ENCODE measurements at regions not wholly inside any gene's neighbourhood (a gene's known extent, or its start where the extent isn't known, plus 50 kb on each side); places are given as distances from the start of the nearest gene placed in this dataset.
A peak's percentile ranks its signal among the peaks of the same experiment; 100 is the strongest.

- Mint-ChIP-seq H3K4me1 (peaks cover 11% of the 10 kb centered on the region), H3K9me3 (peaks cover 10% of the 10 kb centered on the region), H3K36me3 (no peaks in the 10 kb centered on the region), H3K4me3 (no peak overlapping the region), H3K27me3 (ENCODE audit: insufficient read depth, low read depth) (no peaks in the 10 kb centered on the region), H3K27ac (no peak overlapping the region)
- DNase-seq (ENCODE audit: low spot score) = no peak
- Histone ChIP-seq H3K36me3 (no peaks in the 10 kb centered on the region), H3K79me2 (ENCODE audit: low read depth) (no peaks in the 10 kb centered on the region), H3K9ac (no peak overlapping the region), H3K4me3 (no peak overlapping the region), H3K27ac (no peak overlapping the region), H2AFZ (replicated peaks) (no peak overlapping the region), H3K9me3 (ENCODE audit: low read depth) (no peaks in the 10 kb centered on the region), H3K27me3 (no peaks in the 10 kb centered on the region), H3F3A (ENCODE audit: low read depth) (no peaks in the 10 kb centered on the region), H3K4me2 (no peak overlapping the region), H3K4me1 (peaks cover 9% of the 10 kb centered on the region), H4K20me1 (ENCODE audit: low read depth) (no peaks in the 10 kb centered on the region)
- TF ChIP-seq EZH2 (IDR thresholded peaks at IDR 0.05) (no peak), EZH2phosphoT487 (IDR thresholded peaks at IDR 0.05) (no peak), CTCF (IDR thresholded peaks at IDR 0.05) (no peak)
Measured at GRCh38 chr2:75408771-75409170, 152.0 kb downstream of the EVA1A start.

- no peaks in the 10 kb centered on the region for H3K27me3 Mint-ChIP-seq (ENCODE audit: insufficient read depth, low read depth)
- no peak overlapping the region for H3K4me3 Mint-ChIP-seq
- no peak overlapping the region for H2AFZ ChIP-seq (replicated peaks)
- H3K79me2 ChIP-seq (ENCODE audit: low read depth) = no peaks in the 10 kb centered on the region
- TF ChIP-seq CTCF (IDR thresholded peaks at IDR 0.05) = no peak
- no peak for TF ChIP-seq EZH2phosphoT487 (IDR thresholded peaks at IDR 0.05)
- TF ChIP-seq EZH2 (IDR thresholded peaks at IDR 0.05) = no peak
- no peak overlapping the region for H3K27ac Mint-ChIP-seq
- no peak overlapping the region for H3K27ac ChIP-seq
- no peaks in the 10 kb centered on the region for H3K27me3 ChIP-seq
- H3K4me2 ChIP-seq = no peak overlapping the region
- H3K36me3 ChIP-seq = no peaks in the 10 kb centered on the region
- DNase-seq (ENCODE audit: low spot score) = no peak
- peaks cover 10% of the 10 kb centered on the region for H3K9me3 Mint-ChIP-seq
- H3K4me1 ChIP-seq = peaks cover 9% of the 10 kb centered on the region
- no peaks in the 10 kb centered on the region for H3K9me3 ChIP-seq (ENCODE audit: low read depth)
- no peak overlapping the region for H3K9ac ChIP-seq
- no peaks in the 10 kb centered on the region for H4K20me1 ChIP-seq (ENCODE audit: low read depth)
- H3K4me3 ChIP-seq = no peak overlapping the region
- H3K4me1 Mint-ChIP-seq = peaks cover 11% of the 10 kb centered on the region
- H3F3A ChIP-seq (ENCODE audit: low read depth) = no peaks in the 10 kb centered on the region
- H3K36me3 Mint-ChIP-seq = no peaks in the 10 kb centered on the region
Measured at GRCh38 chr2:75407038-75407530, 153.7 kb downstream of the EVA1A start.

GRCh38 chr2:75406131-75406581, 154.6 kb downstream of the EVA1A start:
- no peak overlapping the region for H3K27ac ChIP-seq
- no peak for TF ChIP-seq CTCF (IDR thresholded peaks at IDR 0.05)
- no peak for TF ChIP-seq EZH2 (IDR thresholded peaks at IDR 0.05)
- H3K27ac Mint-ChIP-seq = peak overlapping the region; percentile 18

More at GRCh38 chr2:75406131-75406581, 154.6 kb downstream of the EVA1A start:
- Histone ChIP-seq H3K9me3 (ENCODE audit: low read depth) (no peaks in the 10 kb centered on the region), H2AFZ (replicated peaks) (peak overlapping the region; percentile 2), H3K4me1 (peaks cover 13% of the 10 kb centered on the region), H4K20me1 (ENCODE audit: low read depth) (no peaks in the 10 kb centered on the region), H3K79me2 (ENCODE audit: low read depth) (no peaks in the 10 kb centered on the region), H3K4me2 (peak overlapping the region; percentile 0), H3K9ac (no peak overlapping the region), H3F3A (ENCODE audit: low read depth) (no peaks in the 10 kb centered on the region), H3K36me3 (no peaks in the 10 kb centered on the region), H3K4me3 (no peak overlapping the region), H3K27me3 (no peaks in the 10 kb centered on the region)
- DNase-seq (ENCODE audit: low spot score) = peak; percentile 50
- Mint-ChIP-seq H3K36me3 (no peaks in the 10 kb centered on the region), H3K4me1 (peaks cover 11% of the 10 kb centered on the region), H3K9me3 (peaks cover 6% of the 10 kb centered on the region), H3K27me3 (ENCODE audit: insufficient read depth, low read depth) (no peaks in the 10 kb centered on the region), H3K4me3 (no peak overlapping the region)

Data from neural progenitor cell (in vitro differentiated cells).